CD4-positive, alpha-beta T cell treated with Interleukin-21 for 1 hour (primary cell): ENCODE measurements at regions not wholly inside any gene's neighbourhood (a gene's known extent, or its start where the extent isn't known, plus 50 kb on each side); places are given as distances from the start of the nearest gene placed in this dataset.
"Not testable (repeated sequence)": the region's sequence is repeated elsewhere in the genome, so short reads cannot be mapped to it uniquely, and the experiment has no call there.

Experiments
- DNase-seq: peaks from one replicate; pipeline ENCODE4 v3.0.0-alpha.2; 2020

GRCh38 chr7:85287106-85287825, 100.4 kb upstream of the SEMA3D start:
- DNase-seq, result no peak

DNA sequence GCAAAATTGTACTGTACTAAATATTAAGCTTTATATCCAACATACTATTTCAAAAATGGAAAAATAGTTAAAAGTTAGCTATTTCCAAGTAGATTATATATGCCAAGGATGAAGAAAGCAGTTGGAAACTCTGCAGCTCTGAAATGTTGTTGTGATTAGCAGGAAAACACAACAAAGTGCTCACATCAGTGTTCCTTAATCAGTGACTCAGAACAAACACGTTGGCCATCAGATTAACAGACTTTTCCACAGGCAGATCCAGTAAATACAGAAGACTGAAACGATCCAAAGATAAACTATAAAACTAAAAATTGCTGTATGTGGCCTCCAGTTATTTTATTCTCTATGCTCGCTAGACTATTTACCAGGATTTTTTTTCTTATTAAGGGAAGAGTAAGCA, 99.6 kb upstream of the SEMA3D start:
- DNase-seq, result no peak

DNA sequence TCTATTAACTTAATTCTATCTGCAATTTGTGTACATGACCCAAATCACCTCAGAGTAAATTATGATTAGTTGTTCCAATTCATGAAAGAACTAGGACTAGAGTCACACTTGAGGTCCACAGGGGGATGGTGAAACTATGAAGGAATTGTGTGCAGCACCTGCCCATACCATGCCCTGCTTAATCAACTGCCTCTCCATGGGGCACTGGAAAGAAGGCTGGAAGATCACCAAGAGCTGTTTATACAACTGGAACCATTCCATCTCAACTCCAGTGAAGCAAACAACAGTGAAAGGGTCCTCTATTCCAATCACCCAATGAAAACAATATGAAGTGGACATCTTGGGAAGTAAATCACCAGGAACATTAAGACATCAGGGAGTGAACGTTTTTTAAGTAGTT, 98.7 kb upstream of the SEMA3D start:
- DNase-seq, result no peak

DNA sequence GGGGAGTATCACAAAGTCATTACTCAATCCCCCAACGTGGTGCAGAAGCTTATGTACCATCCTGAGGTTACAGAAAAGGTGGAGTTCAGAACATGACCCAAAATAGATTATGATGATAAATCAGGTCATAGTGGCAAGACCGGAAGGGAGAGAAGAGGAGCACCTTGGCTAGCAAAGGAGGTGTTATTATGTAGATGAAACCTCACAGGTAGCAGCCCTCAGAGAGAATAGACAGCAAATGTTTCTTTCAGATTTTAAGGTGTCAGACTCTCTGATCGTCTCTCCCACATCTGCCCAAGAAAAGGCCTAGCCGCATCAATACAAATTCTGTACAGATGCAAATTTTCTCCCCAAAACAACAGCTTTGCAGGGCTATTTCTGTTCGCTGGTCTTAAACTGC, 88.3 kb upstream of the SEMA3D start:
- no peak for DNase-seq

- no peak for DNase-seq
These were observed 87.6 kb upstream of the SEMA3D start for GRCh38 chr7:85274454-85274853.

- DNase-seq, result no peak
These were observed 76.0 kb upstream of the SEMA3D start for GRCh38 chr7:85262891-85263290.

- no peak for DNase-seq
These were observed 74.5 kb upstream of the SEMA3D start for GRCh38 chr7:85261336-85261735.

- not testable (repeated sequence) for DNase-seq
These were observed 62.9 kb upstream of the SEMA3D start for GRCh38 chr7:85249787-85250186.

DNA sequence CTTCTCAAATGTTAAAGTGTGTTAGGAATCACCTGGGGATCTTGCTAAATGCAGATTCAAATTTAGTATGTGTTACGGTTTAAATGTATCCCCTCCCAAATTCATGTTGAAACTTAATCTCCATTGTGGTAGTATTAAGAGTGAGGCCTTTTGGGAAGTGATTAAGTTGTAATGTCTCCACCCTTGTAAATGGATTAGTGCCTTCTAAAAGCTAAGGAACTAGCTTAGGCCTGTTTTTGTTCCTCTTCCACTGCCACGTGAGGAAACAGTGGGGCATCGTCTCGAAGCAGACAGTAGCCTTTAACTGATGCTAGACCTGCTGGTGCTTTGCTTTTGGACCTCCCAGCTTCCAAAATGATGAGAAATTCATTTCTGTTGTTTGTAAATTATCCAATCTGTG, 52.3 kb upstream of the SEMA3D start:
- DNase-seq, result no peak

DNA sequence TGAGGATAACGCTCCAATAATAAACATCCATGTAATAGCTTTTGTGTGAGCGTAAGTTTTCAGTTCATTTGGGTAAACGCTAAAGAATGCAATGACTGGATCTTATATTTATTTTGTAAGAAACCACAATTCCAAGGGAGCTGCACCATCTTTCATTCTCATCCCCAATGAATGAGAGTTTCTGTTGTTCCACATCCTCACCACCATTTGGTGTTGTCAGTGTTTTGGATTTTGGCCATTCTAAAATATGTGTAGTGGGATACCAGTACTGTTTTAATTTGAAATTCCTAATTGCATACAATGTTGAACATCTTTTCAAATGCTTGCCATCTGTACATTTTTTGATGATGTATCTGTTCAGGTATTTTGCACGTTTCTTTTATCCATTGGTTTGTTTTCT, 50.9 kb upstream of the SEMA3D start:
- no peak for DNase-seq
